Ovary (tissue), 7 donors: ENCODE measurements at regions not wholly inside any gene's neighbourhood (a gene's known extent, or its start where the extent isn't known, plus 50 kb on each side); places are given as distances from the start of the nearest gene placed in this dataset. TPM values are rescaled to one million over a fixed set of nuclear protein-coding genes. Genes with fewer than 3 reads are reported as not detected.

ENCODE experiments used
- DNase-seq, 5 donors: peaks; one replicate each; pipeline ENCODE4 v3.0.0-alpha.2; 2019 to 2020
- H3K27ac ChIP-seq, 2 donors: fragments of 200-600 bp; one replicate each; pipeline versions ENCODE4 v1.5.1 to v1.8.0; 2019 to 2022
- H3K27me3 ChIP-seq: fragments of 200-600 bp; one replicate; pipeline ENCODE4 v1.8.0; 2022
- H3K36me3 ChIP-seq: fragments of 200-600 bp; sonication (generic); one replicate; pipeline ENCODE4 v1.5.1; 2019
- H3K4me1 ChIP-seq: one replicate; pipeline ENCODE4 v1.8.1; 2013; ENCODE audit warnings: mild to moderate bottlenecking, moderate library complexity; ENCODE audit not compliant: insufficient read depth
- H3K4me3 ChIP-seq: fragments of 200-600 bp; sonication (generic); one replicate; pipeline ENCODE4 v1.5.1; 2017
- H3K9me3 ChIP-seq, 2 donors: fragments of 200-600 bp in 1 of 2; sonication (generic) in 1 of 2; one replicate each; pipeline versions ENCODE4 v1.5.1 to v1.8.1; 2013 to 2019; ENCODE audit warnings: mild to moderate bottlenecking in 1 of 2, moderate library complexity in 1 of 2
- CTCF ChIP-seq, 3 donors: fragments of 450-650 bp in 2 of 3; fragments of 200-600 bp in 1 of 3; IDR thresholded peaks; one replicate each; pipeline versions ENCODE4 v1.5.1 to v1.8.0; 2016 to 2022; ENCODE audit warnings: antibody characterized with exemption in 3 of 3, mild to moderate bottlenecking in 1 of 3
- EP300 ChIP-seq: sonication (generic); formaldehyde crosslinking; IDR thresholded peaks from one replicate; pipeline ENCODE4 v1.6.1; 2017; ENCODE audit warnings: antibody characterized with exemption
- POLR2A ChIP-seq: fragments of 450-650 bp; IDR thresholded peaks from one replicate; pipeline ENCODE4 v1.6.1; 2017; ENCODE audit warnings: antibody characterized with exemption, mild to moderate bottlenecking, moderate library complexity
- WGBS, 3 donors: extraction: QIAGEN DNeasy Blood & Tissue Kit in 1 of 3; methylation state at CpG; one replicate each; pipeline versions ENCODE4 v1.1.5 to v1.1.7; 2013 to 2017; 5-methylcytosine and 5-hydroxymethylcytosine counted together
- intact Hi-C, 4 donors: fragments of 100-400 bp; cut with DNase I; formaldehyde crosslinking; loops; one replicate each; pipeline versions ENCODE4 v1.11.0 to v1.15.1; 2022 to 2023
- microRNA-seq, 3 donors: library from miRNA; unstranded; fragments of <30 nt; microRNA quantifications; one replicate each; pipeline versions ENCODE4 to v1.2.0, GENCODE V29; 2019 to 2020
- small RNA-seq: library from RNA; depleted of rRNA; stranded (forward); fragments of <200 nt; gene quantifications from one replicate; pipeline ENCODE3, GENCODE V24; 2016
- donor health status: DM: no; HTN: no; CAD: no; lungs with moderate emphysema.
- donor health status: DM: no; HTN: no; CAD: no.
- donor health status: Bipolar disorder and iron deficiency.
- donor health status: DM: no; HTN: no; CAD: no.
- donor health status: DM: yes; HTN: yes; CAD: no.

GRCh38 chr14:50056435-50056834 lies 59.9 kb downstream of the VCPKMT start:
- WGBS, 3 donors = 83 to 85% (median 84%) methylated on average over 16 of the region's 16 CpGs
- H3K27me3 ChIP-seq = no peaks in the 10 kb centered on the region
- H3K4me3 ChIP-seq = no peak overlapping the region
- no peak for DNase-seq
- H3K27ac ChIP-seq = no peak overlapping the region
- no peaks in the 10 kb centered on the region for H3K36me3 ChIP-seq
- intact Hi-C loops = no loop called here
- TF ChIP-seq EP300 (no peak), CTCF (IDR thresholded peaks at IDR 0.05) (no peak), POLR2A (no peak)
- H3K9me3 ChIP-seq = no peaks in the 10 kb centered on the region
- peaks cover 3% of the 10 kb centered on the region for H3K4me1 ChIP-seq

- Histone ChIP-seq H3K27ac (no peak overlapping the region), H3K4me3 (no peak overlapping the region), H3K4me1 (peaks cover 3% of the 10 kb centered on the region), H3K27me3 (no peaks in the 10 kb centered on the region), H3K9me3 (no peaks in the 10 kb centered on the region), H3K36me3 (no peaks in the 10 kb centered on the region)
- TF ChIP-seq CTCF (IDR thresholded peaks at IDR 0.05) = no peak
- TF ChIP-seq EP300 = no peak
- intact Hi-C loops = no loop called here
- DNase-seq = no peak
- WGBS, 3 donors = 79 to 89% (median 86%) methylated on average over 5 of the region's 5 CpGs
Observed at GRCh38 chr14:50057331-50057730, 59.0 kb downstream of the VCPKMT start.

- intact Hi-C loops = no loop called here
- no peak overlapping the region for H3K4me3 ChIP-seq
- no peaks in the 10 kb centered on the region for H3K9me3 ChIP-seq
- peaks cover 3% of the 10 kb centered on the region for H3K4me1 ChIP-seq
- no peaks in the 10 kb centered on the region for H3K36me3 ChIP-seq
- WGBS, 3 donors = 67 to 86% (median 73%) methylated on average over 1 of the region's 1 CpG
- no peak overlapping the region for H3K27ac ChIP-seq
- no peaks in the 10 kb centered on the region for H3K27me3 ChIP-seq
- no peak for TF ChIP-seq POLR2A
- TF ChIP-seq EP300 = no peak
- no peak for TF ChIP-seq CTCF (IDR thresholded peaks at IDR 0.05)
- DNase-seq = no peak
Observed at GRCh38 chr14:50058113-50058512, 58.3 kb downstream of the VCPKMT start.

Small RNA genes lying in the stretch of these regions (microRNA-seq; reads per million reads assigned to microRNA genes)
- gene MIR6076 = 0 reads per million in 3 donors

Small RNA genes lying in the stretch of these regions (small RNA-seq; reads per million reads assigned to genes)
- not detected for gene MIR6076
